GM12878 (cell line): ENCODE measurements at regions not wholly inside any gene's neighbourhood (a gene's known extent, or its start where the extent isn't known, plus 50 kb on each side); places are given as distances from the start of the nearest gene placed in this dataset.

Experiments
- ATAC-seq: fragments of 200-7000 bp; cut with Tn5 transposase; 3 replicates; pipeline ENCODE4 v1.9.1; 2020; ENCODE audit warnings: mild to moderate bottlenecking, moderate library complexity
- BruUV-seq: library from RNA; stranded (reverse); fragments of 400-500 nt; replicated peaks from 2 replicates; lab custom pipeline; 2021; lab: Mats Ljungman, UMichigan
- CTCF ChIA-PET: fragments of 300-600 bp; sonication (Branson Sonifier 250); formaldehyde crosslinking; extraction: SDS; loops from one replicate; lab custom pipeline; 2021; ENCODE audit warnings: inconsistent platforms; lab: Yijun Ruan, JAX
- POLR2A ChIA-PET: fragments of 350-600 bp; formaldehyde crosslinking; extraction: SDS; loops from one replicate; lab custom pipeline; 2021; ENCODE audit warnings: inconsistent platforms; lab: Charles Lee
- RAD21 ChIA-PET: fragments of 300-600 bp; sonication (Branson Sonifier 250); formaldehyde crosslinking; loops from one replicate; lab custom pipeline; 2023; ENCODE audit warnings: antibody characterized with exemption; ENCODE audit not compliant: unreplicated experiment; lab: Charles Lee
- SMC1A ChIA-PET: fragments of 300-600 bp; sonication (Branson Sonifier 250); formaldehyde crosslinking; loops from one replicate; lab custom pipeline; 2023; ENCODE audit not compliant: unreplicated experiment, uncharacterized antibody; lab: Charles Lee
- DNase-seq: peaks from one replicate; pipeline ENCODE4 v3.0.0-alpha.2; 2011; ENCODE audit warnings: low read depth, low spot score
- FAIRE-seq: peaks from 3 replicates; lab custom pipeline; 2011; peaks lifted over from hg19 to GRCh38; lab: Jason Lieb, UNC
- H2AFZ ChIP-seq: 2 replicates; pipeline ENCODE4 v1.6.0; 2011; ENCODE audit warnings: low read depth, low read length, control low read depth; ENCODE audit not compliant: control insufficient read depth
- H3K27ac ChIP-seq: 2 replicates; pipeline ENCODE4 v1.5.1; 2011; ENCODE audit warnings: control low read depth; ENCODE audit not compliant: control insufficient read depth, insufficient read depth
- H3K27me3 ChIP-seq, 2 experiments: replicated peaks in 1 of 2; 2 replicates each; pipeline versions ENCODE4 v1.6.0 to v1.6.1; 2011; ENCODE audit warnings: low read length in 1 of 2; ENCODE audit not compliant: control insufficient read depth in 2 of 2, insufficient read depth in 2 of 2
- H3K36me3 ChIP-seq, 2 experiments: 2 replicates each; pipeline ENCODE4 v1.5.1; 2011; ENCODE audit warnings: low read length in 1 of 2; ENCODE audit not compliant: control insufficient read depth in 2 of 2, insufficient read depth in 2 of 2
- H3K4me1 ChIP-seq: 2 replicates; pipeline ENCODE4 v1.6.1; 2011; ENCODE audit warnings: mild to moderate bottlenecking, low read length, moderate library complexity, mixed read lengths; ENCODE audit not compliant: control insufficient read depth, insufficient read depth
- H3K4me2 ChIP-seq: 2 replicates; pipeline ENCODE4 v1.6.0; 2011; ENCODE audit warnings: control low read depth; ENCODE audit not compliant: control insufficient read depth, insufficient read depth
- H3K4me3 ChIP-seq: fragments of 200-600 bp; sonication (generic); 2 replicates; pipeline ENCODE4 v1.5.1; 2016
- H3K79me2 ChIP-seq: 2 replicates; pipeline ENCODE4 v1.6.0; 2011; ENCODE audit warnings: low read length; ENCODE audit not compliant: control insufficient read depth, insufficient read depth
- H3K9ac ChIP-seq: 2 replicates; pipeline ENCODE4 v1.8.0; 2011; ENCODE audit warnings: low read length, control low read depth, mixed read lengths; ENCODE audit not compliant: control insufficient read depth, insufficient read depth
- H3K9me3 ChIP-seq: replicated peaks from 3 replicates; pipeline ENCODE4 v1.5.1; 2011; ENCODE audit warnings: mild to moderate bottlenecking, low read length; ENCODE audit not compliant: control insufficient read depth, insufficient read depth
- H4K20me1 ChIP-seq: 2 replicates; pipeline ENCODE4 v1.6.0; 2011; ENCODE audit not compliant: control insufficient read depth, insufficient read depth
- CREM ChIP-seq: IDR thresholded peaks from 2 replicates; pipeline ENCODE4 v1.6.1; 2014; ENCODE audit warnings: antibody characterized with exemption, low read depth
- EED ChIP-seq: sonication (generic); IDR thresholded peaks from 2 replicates; pipeline ENCODE4 v1.6.1; 2016; ENCODE audit warnings: antibody characterized with exemption, low read depth
- EP300 ChIP-seq, 2 experiments: fragments of 150-350 bp in 1 of 2; IDR thresholded peaks; 2 replicates each; pipeline ENCODE4 v1.6.1; 2011 to 2012; ENCODE audit warnings: low read depth in 2 of 2, low read length in 2 of 2, borderline replicate concordance in 1 of 2, improper control_type of control experiment in 1 of 2, inconsistent platforms in 1 of 2; ENCODE audit not compliant: control insufficient read depth in 1 of 2
- ETV6 ChIP-seq, 2 experiments: fragments of 450-650 bp in 1 of 2; IDR thresholded peaks in 1 of 2; conservative IDR thresholded peaks in 1 of 2; 2 replicates each; pipeline ENCODE4 v1.6.1; 2014; ENCODE audit warnings: antibody characterized with exemption in 1 of 2, borderline replicate concordance in 1 of 2, low read depth in 1 of 2, mild to moderate bottlenecking in 1 of 2, moderate library complexity in 1 of 2
- FOS ChIP-seq: IDR thresholded peaks from 3 replicates; pipeline ENCODE4 v1.6.1; 2011; ENCODE audit warnings: borderline replicate concordance; ENCODE audit not compliant: insufficient read length; ENCODE audit errors: extremely low read depth
- HDGF ChIP-seq: fragments of 450-650 bp; IDR thresholded peaks from 2 replicates; pipeline ENCODE4 v1.6.1; 2016; ENCODE audit warnings: antibody characterized with exemption
- KDM1A ChIP-seq: fragments of 200-600 bp; sonication (generic); IDR thresholded peaks from 2 replicates; pipeline ENCODE4 v1.6.1; 2016; ENCODE audit warnings: borderline replicate concordance
- KLF5 ChIP-seq: fragments of 450-650 bp; IDR thresholded peaks from 2 replicates; pipeline ENCODE4 v1.6.1; 2014; ENCODE audit warnings: mild to moderate bottlenecking; ENCODE audit not compliant: partially characterized antibody
- NBN ChIP-seq: fragments of 450-650 bp; IDR thresholded peaks from 2 replicates; pipeline ENCODE4 v1.6.1; 2016
- NR2C2 ChIP-seq: IDR thresholded peaks from 2 replicates; pipeline ENCODE4 v1.6.1; 2011; ENCODE audit warnings: borderline replicate concordance, low read depth; ENCODE audit not compliant: control insufficient read depth, insufficient read length
- NRF1 ChIP-seq: conservative IDR thresholded peaks from 2 replicates; pipeline ENCODE4 v1.6.1; 2011; ENCODE audit warnings: mild to moderate bottlenecking, low read depth, low read length, improper control_type of control experiment
- RAD21 ChIP-seq: IDR thresholded peaks from 2 replicates; pipeline ENCODE4 v1.6.1; 2011; ENCODE audit warnings: mild to moderate bottlenecking, low read depth, low read length, moderate library complexity; ENCODE audit not compliant: insufficient read depth
- RCOR1 ChIP-seq: conservative IDR thresholded peaks from 2 replicates; pipeline ENCODE4 v1.6.1; 2012; ENCODE audit warnings: low read depth, low read length, improper control_type of control experiment
- SMC3 ChIP-seq: IDR thresholded peaks from 2 replicates; pipeline ENCODE4 v1.6.1; 2011; ENCODE audit warnings: low read length, improper control_type of control experiment, borderline replicate concordance
- SREBF1 ChIP-seq: IDR thresholded peaks from 2 replicates; pipeline ENCODE4 v1.6.1; 2012; ENCODE audit warnings: mild to moderate bottlenecking, low read length
- SREBF2 ChIP-seq: IDR thresholded peaks from 2 replicates; pipeline ENCODE4 v1.6.1; 2012; ENCODE audit warnings: mild to moderate bottlenecking, low read length
- STAT3 ChIP-seq: IDR thresholded peaks from 2 replicates; pipeline ENCODE4 v1.6.1; 2011; ENCODE audit warnings: low read depth, low read length, improper control_type of control experiment
- WGBS: methylation state at CpG from one replicate; pipeline ENCODE4 v1.1.6; 2016; ENCODE audit warnings: low lambda C conversion rate; ENCODE audit not compliant: insufficient replicate concordance, insufficient coverage; ENCODE audit errors: missing lambda C conversion rate; 5-methylcytosine and 5-hydroxymethylcytosine counted together
- in situ Hi-C: fragments of 300-500 bp; cut with MboI; formaldehyde crosslinking; loops from 9 replicates; pipeline ENCODE4 v1.14.3; 2018; ENCODE audit warnings: mixed read lengths
- intact Hi-C: fragments of 100-400 bp; cut with micrococcal nuclease; formaldehyde crosslinking; loops from one replicate; pipeline ENCODE4 v1.14.2; 2022; ENCODE audit not compliant: unreplicated experiment
- TF ChIP-seq, protein P1 (sequence below), 3 experiments: IDR thresholded peaks in 2 of 3; conservative IDR thresholded peaks in 1 of 3; 2 replicates each; pipeline ENCODE4 v1.5.1; 2011; ENCODE audit warnings: low read depth in 3 of 3, low read length in 3 of 3, mild to moderate bottlenecking in 3 of 3, control low read depth in 2 of 3, moderate library complexity in 2 of 3, inconsistent platforms in 1 of 3, mixed read lengths in 1 of 3; ENCODE audit not compliant: control insufficient read depth in 2 of 3, insufficient read depth in 1 of 3; ENCODE audit errors: extremely low read depth in 1 of 3

DNA sequence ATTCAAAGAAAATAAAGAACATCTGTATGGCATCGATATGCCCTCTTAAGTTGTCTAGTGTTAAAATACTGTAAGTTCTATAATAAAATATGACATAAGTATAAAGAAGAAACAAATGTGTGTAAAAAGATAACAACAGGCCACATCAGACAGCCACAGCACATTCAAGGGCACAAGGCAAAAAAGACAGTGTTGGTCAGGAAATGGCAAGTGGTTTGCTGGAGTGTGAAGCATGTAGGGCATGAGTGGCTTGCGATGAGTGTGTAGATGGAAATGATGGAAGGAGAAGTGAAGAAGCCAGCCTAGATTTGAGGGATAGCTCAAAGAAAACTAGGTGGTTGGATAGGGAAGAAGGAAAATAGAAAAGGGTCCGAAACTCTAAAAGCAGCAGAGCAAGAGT lies 341.6 kb downstream of the CRPPA start (continued):
- TF ChIP-seq KLF5: no peak
- no peak for TF ChIP-seq KDM1A
- TF ChIP-seq CREM: no peak
- TF ChIP-seq STAT3: no peak
- no peak for TF ChIP-seq SREBF2
- no peak for TF ChIP-seq NRF1
- TF ChIP-seq EED: no peak
- TF ChIP-seq NR2C2: no peak
- no peak for TF ChIP-seq RCOR1
- TF ChIP-seq EP300 (IDR thresholded peaks at IDR 0.05; ENCODE audit: borderline replicate concordance in 1 of 2, control insufficient read depth in 1 of 2, low read depth in 2 of 2, low read length in 2 of 2): no peak
- TF ChIP-seq NBN: no peak
- no peak for TF ChIP-seq FOS

GRCh38 chr7:16078076-16078952 lies 343.0 kb downstream of the CRPPA start:
- ChIA-PET POLR2A (no interaction called here), RAD21 (interaction anchor here (0.6 to 1.7 kb wide), 2 partner anchors 470 to 486 kb away, joined by 3 to 23 read pairs; no protein-coding TSS in a partner anchor), SMC1A (interaction anchor here (0.7 to 2.1 kb wide), 6 partner anchors 12 to 487 kb away, joined by 3 to 22 read pairs (median 3); no protein-coding TSS in a partner anchor)
- Histone ChIP-seq H3K36me3 (no peaks in the 10 kb centered on the region), H3K4me3 (no peak overlapping the region), H3K27me3 (no peaks in the 10 kb centered on the region)
- no peak for FAIRE-seq
- TF ChIP-seq ETV6 (conservative IDR thresholded peaks at IDR 0.05 in 1 of 2, IDR thresholded peaks at IDR 0.05 in 1 of 2; ENCODE audit: borderline replicate concordance in 1 of 2, low read depth in 1 of 2): no peak
- TF ChIP-seq, protein P1, sequence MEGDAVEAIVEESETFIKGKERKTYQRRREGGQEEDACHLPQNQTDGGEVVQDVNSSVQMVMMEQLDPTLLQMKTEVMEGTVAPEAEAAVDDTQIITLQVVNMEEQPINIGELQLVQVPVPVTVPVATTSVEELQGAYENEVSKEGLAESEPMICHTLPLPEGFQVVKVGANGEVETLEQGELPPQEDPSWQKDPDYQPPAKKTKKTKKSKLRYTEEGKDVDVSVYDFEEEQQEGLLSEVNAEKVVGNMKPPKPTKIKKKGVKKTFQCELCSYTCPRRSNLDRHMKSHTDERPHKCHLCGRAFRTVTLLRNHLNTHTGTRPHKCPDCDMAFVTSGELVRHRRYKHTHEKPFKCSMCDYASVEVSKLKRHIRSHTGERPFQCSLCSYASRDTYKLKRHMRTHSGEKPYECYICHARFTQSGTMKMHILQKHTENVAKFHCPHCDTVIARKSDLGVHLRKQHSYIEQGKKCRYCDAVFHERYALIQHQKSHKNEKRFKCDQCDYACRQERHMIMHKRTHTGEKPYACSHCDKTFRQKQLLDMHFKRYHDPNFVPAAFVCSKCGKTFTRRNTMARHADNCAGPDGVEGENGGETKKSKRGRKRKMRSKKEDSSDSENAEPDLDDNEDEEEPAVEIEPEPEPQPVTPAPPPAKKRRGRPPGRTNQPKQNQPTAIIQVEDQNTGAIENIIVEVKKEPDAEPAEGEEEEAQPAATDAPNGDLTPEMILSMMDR (IDR thresholded peaks at IDR 0.05 in 2 of 3, conservative IDR thresholded peaks at IDR 0.05 in 1 of 3; ENCODE audit: control insufficient read depth in 2 of 3, extremely low read depth in 1 of 3, insufficient read depth in 1 of 3, low read depth in 3 of 3, low read length in 3 of 3): peak; percentile 55 to 60 (median 57)
- peak; percentile 69 for TF ChIP-seq SMC3
- peak; percentile 65 for TF ChIP-seq RAD21
- no peak for TF ChIP-seq HDGF
- TF ChIP-seq SREBF1: no peak
- TF ChIP-seq, all 136 proteins: peak for 3
- in situ Hi-C loops: no loop called here
- 20% methylated on average over 3 of the region's 3 CpGs for WGBS
- H3K4me2 ChIP-seq: no peak overlapping the region
- H3K9me3 ChIP-seq: no peaks in the 10 kb centered on the region
- BruUV-seq: no TSS peak
- intact Hi-C loops: loop anchor here (1.0 to 10.0 kb wide), 2 partner anchors 487 to 1364 kb away; no protein-coding TSS in a partner anchor
- no peak for DNase-seq
- CTCF ChIA-PET: interaction anchor here (0.6 to 4.4 kb wide), 9 partner anchors 12 to 769 kb away, joined by 3 to 81 read pairs (median 4); no protein-coding TSS in a partner anchor
- no peak overlapping the region for H3K9ac ChIP-seq
- H4K20me1 ChIP-seq: no peaks in the 10 kb centered on the region
- H3K27ac ChIP-seq: no peak overlapping the region
- H2AFZ ChIP-seq: no peak overlapping the region
- H3K79me2 ChIP-seq: no peaks in the 10 kb centered on the region
- no peaks in the 10 kb centered on the region for H3K4me1 ChIP-seq
- peak; percentile 75 for ATAC-seq
